Smooth muscle cell (in vitro differentiated cells): ENCODE measurements at regions not wholly inside any gene's neighbourhood (a gene's known extent, or its start where the extent isn't known, plus 50 kb on each side); places are given as distances from the start of the nearest gene placed in this dataset.

Source experiments
- DNase-seq: peaks from one replicate; lab custom pipeline; 2025; ENCODE audit not compliant: unreplicated experiment; lab: John Stamatoyannopoulos, UW
- H2AFZ ChIP-seq: fragments of 200-600 bp; sonication (generic); 2 replicates; pipeline ENCODE4 v1.6.0; 2016; ENCODE audit warnings: antibody characterized with exemption, low read depth, mild to moderate bottlenecking
- H3F3A ChIP-seq: fragments of 200-600 bp; sonication (generic); 2 replicates; pipeline ENCODE4 v1.6.0; 2017; ENCODE audit warnings: antibody characterized with exemption, low read depth
- H3K27ac ChIP-seq: fragments of 200-600 bp; sonication (generic); 2 replicates; pipeline ENCODE4 v1.5.1; 2016; ENCODE audit warnings: low read depth, mild to moderate bottlenecking
- H3K27me3 ChIP-seq: fragments of 200-600 bp; sonication (generic); 2 replicates; pipeline ENCODE4 v1.6.1; 2016; ENCODE audit warnings: low read depth, mild to moderate bottlenecking
- H3K36me3 ChIP-seq: fragments of 200-600 bp; sonication (generic); 2 replicates; pipeline ENCODE4 v1.5.1; 2016; ENCODE audit warnings: low read depth
- H3K4me1 ChIP-seq: fragments of 200-600 bp; sonication (generic); 2 replicates; pipeline ENCODE4 v1.5.1; 2016; ENCODE audit warnings: low read depth
- H3K4me2 ChIP-seq: fragments of 200-600 bp; sonication (generic); 2 replicates; pipeline ENCODE4 v1.6.0; 2016; ENCODE audit warnings: mild to moderate bottlenecking
- H3K4me3 ChIP-seq: fragments of 200-600 bp; sonication (generic); 2 replicates; pipeline ENCODE4 v1.5.1; 2016; ENCODE audit warnings: mild to moderate bottlenecking
- H3K79me2 ChIP-seq: fragments of 200-600 bp; sonication (generic); 2 replicates; pipeline ENCODE4 v1.6.0; 2016; ENCODE audit warnings: low read depth, mild to moderate bottlenecking
- H3K9ac ChIP-seq: fragments of 200-600 bp; sonication (generic); 2 replicates; pipeline ENCODE4 v1.6.0; 2016; ENCODE audit warnings: low read depth
- H3K9me3 ChIP-seq: fragments of 200-600 bp; sonication (generic); replicated peaks from 2 replicates; pipeline ENCODE4 v1.5.1; 2016; ENCODE audit warnings: low read depth
- H4K20me1 ChIP-seq: fragments of 200-600 bp; sonication (generic); 2 replicates; pipeline ENCODE4 v1.6.0; 2016; ENCODE audit warnings: low read depth
- CTCF ChIP-seq: fragments of 200-600 bp; sonication (generic); IDR thresholded peaks from 2 replicates; pipeline ENCODE4 v1.5.1; 2017; ENCODE audit warnings: borderline replicate concordance, mild to moderate bottlenecking, antibody characterized with exemption; ENCODE audit not compliant: insufficient read depth, poor library complexity, severe bottlenecking
- WGBS: methylation state at CpG from one replicate; pipeline ENCODE4 v1.1.7; 2016; ENCODE audit warnings: low lambda C conversion rate; 5-methylcytosine and 5-hydroxymethylcytosine counted together

GRCh38 chr5:60368100-60368499, 331.9 kb downstream of the DEPDC1B start:
- no peaks in the 10 kb centered on the region for H3K27me3 ChIP-seq
- H3K27ac ChIP-seq, result no peak overlapping the region
- no peak overlapping the region for H3K9ac ChIP-seq
- DNase-seq, result no peak
- no peak overlapping the region for H2AFZ ChIP-seq
- no peaks in the 10 kb centered on the region for H3K9me3 ChIP-seq
- WGBS, result 83% methylated on average over 5 of the region's 5 CpGs
- H3F3A ChIP-seq, result no peaks in the 10 kb centered on the region
- no peaks in the 10 kb centered on the region for H4K20me1 ChIP-seq
- no peaks in the 10 kb centered on the region for H3K4me1 ChIP-seq
- TF ChIP-seq CTCF, result no peak
- no peak overlapping the region for H3K4me2 ChIP-seq
- H3K36me3 ChIP-seq, result no peaks in the 10 kb centered on the region
- H3K4me3 ChIP-seq, result no peak overlapping the region
- H3K79me2 ChIP-seq, result no peaks in the 10 kb centered on the region

- no peak for DNase-seq
- WGBS, result 79% methylated on average over 2 of the region's 2 CpGs
These were observed 333.5 kb downstream of the DEPDC1B start for GRCh38 chr5:60366489-60366888.

GRCh38 chr5:60365001-60365400, 335.0 kb downstream of the DEPDC1B start:
- Histone ChIP-seq H3K36me3 (no peaks in the 10 kb centered on the region), H3K27me3 (no peaks in the 10 kb centered on the region), H4K20me1 (no peaks in the 10 kb centered on the region), H3K4me2 (no peak overlapping the region), H3F3A (no peaks in the 10 kb centered on the region), H3K4me1 (peaks cover 8% of the 10 kb centered on the region), H3K9me3 (no peaks in the 10 kb centered on the region), H3K27ac (no peak overlapping the region), H3K4me3 (no peak overlapping the region), H3K9ac (no peak overlapping the region), H2AFZ (no peak overlapping the region), H3K79me2 (no peaks in the 10 kb centered on the region)
- no peak for DNase-seq
- 90% methylated on average over 1 of the region's 1 CpG for WGBS
- no peak for TF ChIP-seq CTCF

More at GRCh38 chr5:60366489-60366888, 333.5 kb downstream of the DEPDC1B start:
- Histone ChIP-seq H3K27me3 (no peaks in the 10 kb centered on the region), H4K20me1 (no peaks in the 10 kb centered on the region), H3F3A (no peaks in the 10 kb centered on the region), H3K9ac (no peak overlapping the region), H2AFZ (no peak overlapping the region), H3K27ac (no peak overlapping the region), H3K9me3 (no peaks in the 10 kb centered on the region), H3K4me3 (no peak overlapping the region), H3K36me3 (no peaks in the 10 kb centered on the region), H3K4me1 (peaks cover 6% of the 10 kb centered on the region), H3K4me2 (no peak overlapping the region), H3K79me2 (no peaks in the 10 kb centered on the region)
- no peak for TF ChIP-seq CTCF

DNA sequence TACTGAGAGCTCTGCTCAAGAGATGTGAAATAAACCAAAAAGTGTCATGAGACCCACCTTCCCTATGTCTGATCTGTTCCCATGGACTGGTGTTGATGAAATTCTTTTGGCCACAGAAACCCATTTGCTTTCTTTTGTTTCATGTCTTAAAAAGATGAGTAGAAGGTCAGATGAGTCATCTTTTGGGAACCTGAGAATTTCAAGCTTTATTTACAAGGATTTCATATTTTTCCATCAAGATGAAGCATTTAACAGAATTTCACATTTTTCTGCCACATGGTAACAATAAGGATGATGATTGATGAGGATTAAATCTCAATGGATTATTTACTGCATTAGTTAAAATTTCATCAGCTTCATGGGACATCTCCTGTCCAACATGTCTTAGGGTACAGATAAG, 337.8 kb downstream of the DEPDC1B start:
- Histone ChIP-seq H3K9ac (no peak overlapping the region), H3K9me3 (no peaks in the 10 kb centered on the region), H3K36me3 (no peaks in the 10 kb centered on the region), H3K4me2 (no peak overlapping the region), H3K4me1 (peaks cover 8% of the 10 kb centered on the region), H3K4me3 (no peak overlapping the region), H4K20me1 (no peaks in the 10 kb centered on the region), H3K27me3 (no peaks in the 10 kb centered on the region), H3F3A (no peaks in the 10 kb centered on the region), H2AFZ (no peak overlapping the region), H3K27ac (no peak overlapping the region), H3K79me2 (no peaks in the 10 kb centered on the region)
- no peak for DNase-seq
- no peak for TF ChIP-seq CTCF
